HepG2 (cell line): ENCODE measurements at regions not wholly inside any gene's neighbourhood (a gene's known extent, or its start where the extent isn't known, plus 50 kb on each side); places are given as distances from the start of the nearest gene placed in this dataset.

Source experiments
- KAT7 ChIP-seq: IDR thresholded peaks from 2 replicates; pipeline ENCODE4 v1.6.1; 2018; ENCODE audit warnings: borderline replicate concordance, missing compliant biosample characterization
- KLF16 ChIP-seq, 2 experiments: sonication (generic) in 1 of 2; formaldehyde crosslinking in 1 of 2; IDR thresholded peaks; 2 replicates each; pipeline versions ENCODE4 v1.6.1 to v1.8.0; 2016 to 2023; ENCODE audit warnings: missing genetic modification reagents in 2 of 2, missing compliant biosample characterization in 1 of 2
- NR2C2 ChIP-seq: sonication (generic); formaldehyde crosslinking; IDR thresholded peaks from 2 replicates; pipeline ENCODE4 v1.4.0; 2020; ENCODE audit warnings: missing genetic modification reagents, mild to moderate bottlenecking, moderate library complexity, borderline replicate concordance
- NR2F1 ChIP-seq, 2 experiments: fragments of 450-650 bp in 1 of 2; formaldehyde crosslinking in 1 of 2; IDR thresholded peaks; 2 replicates each; pipeline versions ENCODE4 v1.5.0 to v1.6.1; 2016 to 2020; ENCODE audit warnings: mild to moderate bottlenecking in 1 of 2, missing compliant biosample characterization in 1 of 2, missing genetic modification reagents in 1 of 2, moderate library complexity in 1 of 2
- RBM39 ChIP-seq: fragments of 200-400 bp; formaldehyde crosslinking; IDR thresholded peaks from one replicate; pipeline ENCODE4 v1.6.1; 2018; ENCODE audit warnings: antibody characterized with exemption, mild to moderate bottlenecking, low read depth, low read length; ENCODE audit not compliant: poor library complexity, severe bottlenecking
- ZNF160 ChIP-seq: sonication (generic); formaldehyde crosslinking; IDR thresholded peaks from 2 replicates; pipeline ENCODE4 v1.8.0; 2022; ENCODE audit warnings: mild to moderate bottlenecking, inconsistent platforms, missing genetic modification reagents
- ZNF572 ChIP-seq: sonication (generic); formaldehyde crosslinking; IDR thresholded peaks from 2 replicates; pipeline ENCODE4 v1.5.1; 2020; ENCODE audit warnings: mild to moderate bottlenecking, missing genetic modification reagents
- ZNF607 ChIP-seq: sonication (generic); formaldehyde crosslinking; IDR thresholded peaks from 2 replicates; pipeline ENCODE4 v1.5.1; 2020; ENCODE audit warnings: missing genetic modification reagents, mild to moderate bottlenecking, borderline replicate concordance
- ZNF766 ChIP-seq: sonication (generic); formaldehyde crosslinking; IDR thresholded peaks from 2 replicates; pipeline ENCODE4 v1.5.0; 2020; ENCODE audit warnings: missing genetic modification reagents, borderline replicate concordance
- ZSCAN9 ChIP-seq: IDR thresholded peaks from 2 replicates; pipeline ENCODE4 v1.6.1; 2016; ENCODE audit warnings: borderline replicate concordance
- TF ChIP-seq, protein P1 (sequence below): sonication (generic); formaldehyde crosslinking; IDR thresholded peaks from 2 replicates; pipeline ENCODE4 v1.4.0; 2020; ENCODE audit warnings: mild to moderate bottlenecking, missing genetic modification reagents

DNA sequence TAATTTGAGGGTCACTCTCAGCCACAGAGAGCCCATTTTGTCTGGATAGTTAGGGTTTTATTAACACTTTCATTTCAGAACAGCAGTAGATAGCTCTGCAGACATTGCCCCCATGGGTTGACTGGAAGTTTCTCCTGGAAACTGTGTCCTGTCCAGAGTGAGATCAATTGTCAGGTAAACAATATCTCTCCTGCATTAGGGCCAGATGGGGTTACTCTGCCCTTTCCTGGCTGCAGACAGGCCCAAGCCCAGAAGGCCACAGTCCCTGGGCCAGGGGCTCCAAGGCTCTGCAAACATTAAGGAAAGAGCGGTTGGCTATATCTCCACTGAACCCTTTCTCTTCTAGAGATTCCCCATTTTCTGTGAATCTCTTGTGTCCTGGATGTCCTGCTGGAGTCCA, 436.8 kb upstream of the PRKX start:
- TF ChIP-seq NR2C2: no peak
- no peak for TF ChIP-seq RBM39
- no peak for TF ChIP-seq KLF16 (CRISPR knock-in tag; IDR thresholded peaks at IDR 0.05)
- no peak for TF ChIP-seq NR2F1 (CRISPR knock-in tag; IDR thresholded peaks at IDR 0.05)
- TF ChIP-seq ZSCAN9 (CRISPR knock-in tag): no peak
- TF ChIP-seq ZNF766 (CRISPR knock-in tag): no peak
- TF ChIP-seq ZNF160 (CRISPR knock-in tag): no peak
- TF ChIP-seq ZNF572 (CRISPR knock-in tag): no peak
- TF ChIP-seq KAT7: no peak
- TF ChIP-seq ZNF607 (CRISPR knock-in tag): no peak
- TF ChIP-seq, protein P1, sequence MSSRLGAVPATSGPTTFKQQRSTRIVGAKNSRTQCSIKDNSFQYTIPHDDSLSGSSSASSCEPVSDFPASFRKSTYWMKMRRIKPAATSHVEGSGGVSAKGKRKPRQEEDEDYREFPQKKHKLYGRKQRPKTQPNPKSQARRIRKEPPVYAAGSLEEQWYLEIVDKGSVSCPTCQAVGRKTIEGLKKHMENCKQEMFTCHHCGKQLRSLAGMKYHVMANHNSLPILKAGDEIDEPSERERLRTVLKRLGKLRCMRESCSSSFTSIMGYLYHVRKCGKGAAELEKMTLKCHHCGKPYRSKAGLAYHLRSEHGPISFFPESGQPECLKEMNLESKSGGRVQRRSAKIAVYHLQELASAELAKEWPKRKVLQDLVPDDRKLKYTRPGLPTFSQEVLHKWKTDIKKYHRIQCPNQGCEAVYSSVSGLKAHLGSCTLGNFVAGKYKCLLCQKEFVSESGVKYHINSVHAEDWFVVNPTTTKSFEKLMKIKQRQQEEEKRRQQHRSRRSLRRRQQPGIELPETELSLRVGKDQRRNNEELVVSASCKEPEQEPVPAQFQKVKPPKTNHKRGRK (CRISPR knock-in tag): no peak
